ENCODE measurements at regions not wholly inside any gene's neighbourhood (a gene's known extent, or its start where the extent isn't known, plus 50 kb on each side); places are given as distances from the start of the nearest gene placed in this dataset.

GRCh38 chr19:46958532-46958931 is 61.1 kb upstream of the NPAS1 start:
- no peak overlapping the region for H3K4me3 ChIP-seq (ENCODE audit: low read depth in 2 of 2, low read length in 2 of 2)
- in situ Hi-C loops (cut with HindIII; ENCODE audit: low pct_unique_long_range_greater_than_20kb, low sequenced_read_pairs) = no loop called here
- no peaks in the 10 kb centered on the region for H3K9me3 ChIP-seq (ENCODE audit: control insufficient read depth, insufficient read depth, low read depth, low read length)
- H3K4me1 ChIP-seq (ENCODE audit: control insufficient read depth, insufficient read depth, low read length) = peaks cover 18% of the 10 kb centered on the region
- no peak for TF ChIP-seq SIN3A (IDR thresholded peaks at IDR 0.05; ENCODE audit: borderline replicate concordance, insufficient read depth, low read depth, low read length)
- no peak for TF ChIP-seq REST (IDR thresholded peaks at IDR 0.05; ENCODE audit: insufficient read depth in 1 of 2, low read depth in 2 of 2, low read length in 1 of 2)
- TF ChIP-seq POLR2AphosphoS5 (IDR thresholded peaks at IDR 0.05; ENCODE audit: low read depth, low read length) = no peak
- TF ChIP-seq TCF7L2 (IDR thresholded peaks at IDR 0.05; ENCODE audit: low read depth, low read length) = no peak
- TF ChIP-seq, protein P1, sequence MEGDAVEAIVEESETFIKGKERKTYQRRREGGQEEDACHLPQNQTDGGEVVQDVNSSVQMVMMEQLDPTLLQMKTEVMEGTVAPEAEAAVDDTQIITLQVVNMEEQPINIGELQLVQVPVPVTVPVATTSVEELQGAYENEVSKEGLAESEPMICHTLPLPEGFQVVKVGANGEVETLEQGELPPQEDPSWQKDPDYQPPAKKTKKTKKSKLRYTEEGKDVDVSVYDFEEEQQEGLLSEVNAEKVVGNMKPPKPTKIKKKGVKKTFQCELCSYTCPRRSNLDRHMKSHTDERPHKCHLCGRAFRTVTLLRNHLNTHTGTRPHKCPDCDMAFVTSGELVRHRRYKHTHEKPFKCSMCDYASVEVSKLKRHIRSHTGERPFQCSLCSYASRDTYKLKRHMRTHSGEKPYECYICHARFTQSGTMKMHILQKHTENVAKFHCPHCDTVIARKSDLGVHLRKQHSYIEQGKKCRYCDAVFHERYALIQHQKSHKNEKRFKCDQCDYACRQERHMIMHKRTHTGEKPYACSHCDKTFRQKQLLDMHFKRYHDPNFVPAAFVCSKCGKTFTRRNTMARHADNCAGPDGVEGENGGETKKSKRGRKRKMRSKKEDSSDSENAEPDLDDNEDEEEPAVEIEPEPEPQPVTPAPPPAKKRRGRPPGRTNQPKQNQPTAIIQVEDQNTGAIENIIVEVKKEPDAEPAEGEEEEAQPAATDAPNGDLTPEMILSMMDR (IDR thresholded peaks at IDR 0.05) = no peak
- ATAC-seq (no peak), DNase-seq (ENCODE audit: low read depth, low spot score) (no peak)
- no peak overlapping the region for H3K27ac ChIP-seq (ENCODE audit: low read length)
- H3K36me3 ChIP-seq (ENCODE audit: control insufficient read depth, insufficient read depth, low read length) = no peaks in the 10 kb centered on the region
- no TSS peak for BruUV-seq (replicated peaks)
- POLR2A ChIA-PET = interaction anchor here (0.6 kb wide), 1 partner anchor 53 kb away, joined by 7 read pairs; no protein-coding TSS in a partner anchor
- H3K27me3 ChIP-seq (ENCODE audit: control insufficient read depth, insufficient read depth, low read length) = no peaks in the 10 kb centered on the region
- intact Hi-C loops (cut with micrococcal nuclease; ENCODE audit: unreplicated experiment) = no loop called here
- CTCF ChIA-PET = no interaction called here

DNA sequence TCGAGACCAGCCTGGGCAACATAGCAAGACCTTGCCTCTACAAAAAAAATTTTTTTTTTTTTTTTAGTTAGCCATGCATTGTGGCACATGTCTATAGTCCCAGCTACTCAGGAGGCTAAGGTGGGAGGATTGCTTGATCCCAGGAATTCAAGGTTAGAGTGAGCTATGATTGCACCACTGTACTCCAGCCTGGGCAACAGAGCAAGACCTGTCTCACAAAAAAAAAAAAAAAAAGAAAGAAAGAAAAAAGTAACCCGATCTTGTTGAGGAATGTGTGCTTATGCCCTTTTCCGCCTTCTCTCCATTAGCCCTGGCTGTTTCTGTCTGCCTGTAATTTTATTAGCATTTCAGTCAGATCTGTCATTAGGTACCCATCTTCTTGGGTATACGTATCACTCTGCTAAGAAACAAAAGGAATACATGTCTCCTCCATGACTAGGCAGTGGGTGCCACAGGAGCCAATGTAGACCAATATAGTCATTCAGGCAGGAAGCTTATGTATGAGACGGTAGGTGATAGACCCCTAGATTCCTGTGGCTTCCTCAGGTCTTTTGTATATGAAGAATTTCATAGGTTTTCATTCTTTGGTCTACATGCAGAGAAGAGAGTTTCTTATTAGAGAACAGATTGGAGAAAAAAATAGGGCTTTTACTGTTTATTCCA is 59.6 kb upstream of the NPAS1 start:
- no peak for ATAC-seq
- in situ Hi-C loops (cut with HindIII; ENCODE audit: low pct_unique_long_range_greater_than_20kb, low sequenced_read_pairs) (no loop called here), intact Hi-C loops (cut with micrococcal nuclease; ENCODE audit: unreplicated experiment) (no loop called here)
- no peak for DNase-seq (ENCODE audit: low read depth, low spot score)
- no TSS peak for BruUV-seq (replicated peaks)
- ChIA-PET POLR2A (no interaction called here), CTCF (interaction anchor here (0.6 kb wide), 1 partner anchor 193 kb away, joined by 3 read pairs; no protein-coding TSS in a partner anchor)
- no peaks in the 10 kb centered on the region for H3K36me3 ChIP-seq (ENCODE audit: control insufficient read depth, insufficient read depth, low read length)
- H3K4me1 ChIP-seq (ENCODE audit: control insufficient read depth, insufficient read depth, low read length) = peaks cover 7% of the 10 kb centered on the region
- no peaks in the 10 kb centered on the region for H3K9me3 ChIP-seq (ENCODE audit: control insufficient read depth, insufficient read depth, low read depth, low read length)
- no peak overlapping the region for H3K27ac ChIP-seq (ENCODE audit: low read length)
- TF ChIP-seq REST (IDR thresholded peaks at IDR 0.05; ENCODE audit: insufficient read depth in 1 of 2, low read depth in 2 of 2, low read length in 1 of 2) = no peak
- TF ChIP-seq TCF7L2 (IDR thresholded peaks at IDR 0.05; ENCODE audit: low read depth, low read length) = no peak
- no peak for TF ChIP-seq POLR2AphosphoS5 (IDR thresholded peaks at IDR 0.05; ENCODE audit: low read depth, low read length)
- TF ChIP-seq, protein P1 (IDR thresholded peaks at IDR 0.05) = no peak
- no peak for TF ChIP-seq SIN3A (IDR thresholded peaks at IDR 0.05; ENCODE audit: borderline replicate concordance, insufficient read depth, low read depth, low read length)
- no peaks in the 10 kb centered on the region for H3K27me3 ChIP-seq (ENCODE audit: control insufficient read depth, insufficient read depth, low read length)
- no peak overlapping the region for H3K4me3 ChIP-seq (ENCODE audit: low read depth in 2 of 2, low read length in 2 of 2)
